ENCODE measurements at regions not wholly inside any gene's neighbourhood (a gene's known extent, or its start where the extent isn't known, plus 50 kb on each side); places are given as distances from the start of the nearest gene placed in this dataset.

DNA sequence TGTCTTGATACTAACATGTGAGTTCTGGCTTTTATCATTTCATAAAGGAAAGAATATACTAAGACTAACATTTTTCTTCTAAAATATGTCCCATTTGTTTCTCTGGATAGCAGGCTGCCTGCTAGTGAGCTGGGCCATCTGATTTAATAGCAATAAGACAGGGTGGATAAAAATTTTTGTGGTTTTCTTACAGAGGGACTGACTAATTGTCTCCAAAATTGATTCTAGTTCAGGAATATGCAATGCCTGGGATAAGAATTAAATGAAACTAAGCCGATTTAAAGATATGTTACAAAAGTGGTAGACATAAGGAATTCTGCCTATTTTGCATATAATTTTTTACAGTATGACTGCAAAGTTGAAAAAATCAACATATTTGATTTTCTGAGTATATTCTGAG, 252.9 kb upstream of the NAV3 start:
- Histone ChIP-seq H3K79me2 (ENCODE audit: insufficient read depth, low read length) (no peaks in the 10 kb centered on the region), H4K20me1 (ENCODE audit: insufficient read depth, low read length) (no peaks in the 10 kb centered on the region), H3K27ac (ENCODE audit: low read length) (no peak overlapping the region), H3K4me1 (ENCODE audit: insufficient read depth, low read length) (no peaks in the 10 kb centered on the region), H3K4me3 (ENCODE audit: low read depth in 1 of 2, low read length in 2 of 2) (no peak overlapping the region), H3K4me2 (ENCODE audit: insufficient read depth, low read length) (no peak overlapping the region), H3K9me3 (ENCODE audit: insufficient read depth, low read length, severe bottlenecking) (no peaks in the 10 kb centered on the region), H3K9ac (ENCODE audit: low read depth, low read length) (no peak overlapping the region), H3K27me3 (ENCODE audit: insufficient read depth, low read length, poor library complexity) (no peaks in the 10 kb centered on the region), H2AFZ (ENCODE audit: low read depth, low read length) (no peak overlapping the region), H3K36me3 (ENCODE audit: insufficient read depth, low read length) (no peaks in the 10 kb centered on the region)
- ATAC-seq (ENCODE audit: insufficient read depth, low read depth) (no peak), DNase-seq (no peak)
- TF ChIP-seq, protein P1, sequence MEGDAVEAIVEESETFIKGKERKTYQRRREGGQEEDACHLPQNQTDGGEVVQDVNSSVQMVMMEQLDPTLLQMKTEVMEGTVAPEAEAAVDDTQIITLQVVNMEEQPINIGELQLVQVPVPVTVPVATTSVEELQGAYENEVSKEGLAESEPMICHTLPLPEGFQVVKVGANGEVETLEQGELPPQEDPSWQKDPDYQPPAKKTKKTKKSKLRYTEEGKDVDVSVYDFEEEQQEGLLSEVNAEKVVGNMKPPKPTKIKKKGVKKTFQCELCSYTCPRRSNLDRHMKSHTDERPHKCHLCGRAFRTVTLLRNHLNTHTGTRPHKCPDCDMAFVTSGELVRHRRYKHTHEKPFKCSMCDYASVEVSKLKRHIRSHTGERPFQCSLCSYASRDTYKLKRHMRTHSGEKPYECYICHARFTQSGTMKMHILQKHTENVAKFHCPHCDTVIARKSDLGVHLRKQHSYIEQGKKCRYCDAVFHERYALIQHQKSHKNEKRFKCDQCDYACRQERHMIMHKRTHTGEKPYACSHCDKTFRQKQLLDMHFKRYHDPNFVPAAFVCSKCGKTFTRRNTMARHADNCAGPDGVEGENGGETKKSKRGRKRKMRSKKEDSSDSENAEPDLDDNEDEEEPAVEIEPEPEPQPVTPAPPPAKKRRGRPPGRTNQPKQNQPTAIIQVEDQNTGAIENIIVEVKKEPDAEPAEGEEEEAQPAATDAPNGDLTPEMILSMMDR (IDR thresholded peaks at IDR 0.05; ENCODE audit: borderline replicate concordance, extremely low read depth, low read length, poor library complexity, severe bottlenecking): no peak
- no peak for TF ChIP-seq EZH2 (IDR thresholded peaks at IDR 0.05; ENCODE audit: borderline replicate concordance, low read depth, low read length, severe bottlenecking)

DNA sequence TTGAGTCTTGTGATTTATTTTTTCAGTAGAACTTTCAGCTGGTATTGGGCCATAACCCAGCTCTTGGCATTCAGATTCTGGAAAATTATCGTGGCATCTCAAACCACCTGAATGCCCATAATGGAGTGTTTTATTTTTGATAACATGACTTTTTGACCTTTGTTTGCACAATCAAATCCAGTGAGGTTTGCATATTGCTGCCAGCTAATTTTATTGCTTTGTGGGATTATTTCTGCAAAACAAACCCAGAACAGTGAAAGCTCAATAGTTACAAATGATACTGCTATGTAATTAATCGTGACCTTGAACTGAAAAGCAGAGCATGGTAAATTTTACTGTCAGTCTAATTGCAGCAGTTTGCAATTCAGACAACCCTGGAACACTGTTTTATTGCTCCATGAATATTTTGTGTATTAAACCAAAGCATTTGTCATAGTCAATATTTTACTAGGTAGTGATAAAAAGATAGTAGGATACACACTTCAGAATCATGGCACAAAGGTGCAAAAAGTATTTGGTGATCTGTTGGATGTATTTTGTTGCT, 255.2 kb upstream of the NAV3 start:
- no peaks in the 10 kb centered on the region for H3K79me2 ChIP-seq (ENCODE audit: insufficient read depth, low read length)
- no peak for TF ChIP-seq EZH2 (IDR thresholded peaks at IDR 0.05; ENCODE audit: borderline replicate concordance, low read depth, low read length, severe bottlenecking)
- TF ChIP-seq, protein P1 (IDR thresholded peaks at IDR 0.05; ENCODE audit: borderline replicate concordance, extremely low read depth, low read length, poor library complexity, severe bottlenecking): no peak
- H3K4me1 ChIP-seq (ENCODE audit: insufficient read depth, low read length): no peaks in the 10 kb centered on the region
- H4K20me1 ChIP-seq (ENCODE audit: insufficient read depth, low read length): no peaks in the 10 kb centered on the region
- H3K27me3 ChIP-seq (ENCODE audit: insufficient read depth, low read length, poor library complexity): no peaks in the 10 kb centered on the region
- no peaks in the 10 kb centered on the region for H3K9me3 ChIP-seq (ENCODE audit: insufficient read depth, low read length, severe bottlenecking)
- DNase-seq (no peak), ATAC-seq (ENCODE audit: insufficient read depth, low read depth) (no peak)
- H3K4me2 ChIP-seq (ENCODE audit: insufficient read depth, low read length): no peak overlapping the region
- H2AFZ ChIP-seq (ENCODE audit: low read depth, low read length): no peak overlapping the region
- no peak overlapping the region for H3K9ac ChIP-seq (ENCODE audit: low read depth, low read length)
- no peaks in the 10 kb centered on the region for H3K36me3 ChIP-seq (ENCODE audit: insufficient read depth, low read length)
- H3K27ac ChIP-seq (ENCODE audit: low read length): no peak overlapping the region
- no peak overlapping the region for H3K4me3 ChIP-seq (ENCODE audit: low read depth in 1 of 2, low read length in 2 of 2)

GRCh38 chr12:77572371-77572770, 258.3 kb upstream of the NAV3 start:
- Histone ChIP-seq H3K79me2 (ENCODE audit: insufficient read depth, low read length) (no peaks in the 10 kb centered on the region), H3K27me3 (ENCODE audit: insufficient read depth, low read length, poor library complexity) (no peaks in the 10 kb centered on the region), H3K9ac (ENCODE audit: low read depth, low read length) (no peak overlapping the region), H4K20me1 (ENCODE audit: insufficient read depth, low read length) (no peaks in the 10 kb centered on the region), H2AFZ (ENCODE audit: low read depth, low read length) (no peak overlapping the region), H3K9me3 (ENCODE audit: insufficient read depth, low read length, severe bottlenecking) (no peaks in the 10 kb centered on the region), H3K4me2 (ENCODE audit: insufficient read depth, low read length) (no peak overlapping the region), H3K36me3 (ENCODE audit: insufficient read depth, low read length) (no peaks in the 10 kb centered on the region), H3K27ac (ENCODE audit: low read length) (no peak overlapping the region), H3K4me1 (ENCODE audit: insufficient read depth, low read length) (no peaks in the 10 kb centered on the region), H3K4me3 (ENCODE audit: low read depth in 1 of 2, low read length in 2 of 2) (no peak overlapping the region)
- ATAC-seq (ENCODE audit: insufficient read depth, low read depth) (no peak), DNase-seq (no peak)
- TF ChIP-seq, protein P1 (IDR thresholded peaks at IDR 0.05; ENCODE audit: borderline replicate concordance, extremely low read depth, low read length, poor library complexity, severe bottlenecking): no peak
- TF ChIP-seq EZH2 (IDR thresholded peaks at IDR 0.05; ENCODE audit: borderline replicate concordance, low read depth, low read length, severe bottlenecking): no peak

- H3K36me3 ChIP-seq (ENCODE audit: insufficient read depth, low read length): no peaks in the 10 kb centered on the region
- H3K79me2 ChIP-seq (ENCODE audit: insufficient read depth, low read length): no peaks in the 10 kb centered on the region
- no peak for ATAC-seq (ENCODE audit: insufficient read depth, low read depth)
- no peak for TF ChIP-seq EZH2 (IDR thresholded peaks at IDR 0.05; ENCODE audit: borderline replicate concordance, low read depth, low read length, severe bottlenecking)
- TF ChIP-seq, protein P1 (IDR thresholded peaks at IDR 0.05; ENCODE audit: borderline replicate concordance, extremely low read depth, low read length, poor library complexity, severe bottlenecking): no peak
- H3K4me3 ChIP-seq (ENCODE audit: low read depth in 1 of 2, low read length in 2 of 2): no peak overlapping the region
- no peak overlapping the region for H3K27ac ChIP-seq (ENCODE audit: low read length)
- DNase-seq: no peak
- H4K20me1 ChIP-seq (ENCODE audit: insufficient read depth, low read length): no peaks in the 10 kb centered on the region
- H3K9ac ChIP-seq (ENCODE audit: low read depth, low read length): no peak overlapping the region
- H3K27me3 ChIP-seq (ENCODE audit: insufficient read depth, low read length, poor library complexity): no peaks in the 10 kb centered on the region
- H3K4me1 ChIP-seq (ENCODE audit: insufficient read depth, low read length): no peaks in the 10 kb centered on the region
- H3K4me2 ChIP-seq (ENCODE audit: insufficient read depth, low read length): no peak overlapping the region
- H2AFZ ChIP-seq (ENCODE audit: low read depth, low read length): no peak overlapping the region
- no peaks in the 10 kb centered on the region for H3K9me3 ChIP-seq (ENCODE audit: insufficient read depth, low read length, severe bottlenecking)
These were observed 258.9 kb upstream of the NAV3 start for GRCh38 chr12:77571768-77572167.
